Erythroblast (primary cell): ENCODE measurements at regions not wholly inside any gene's neighbourhood (a gene's known extent, or its start where the extent isn't known, plus 50 kb on each side); places are given as distances from the start of the nearest gene placed in this dataset.

Experiments
- GATA1 ChIP-seq: IDR thresholded peaks from 2 replicates; pipeline ENCODE4 v1.6.1; 2011; ENCODE audit warnings: low read depth, mild to moderate bottlenecking, control low read depth, low read length, moderate library complexity
- POLR2A ChIP-seq: IDR thresholded peaks from 2 replicates; pipeline ENCODE4 v1.6.1; 2011; ENCODE audit warnings: mild to moderate bottlenecking, low read length

- TF ChIP-seq POLR2A (no peak), GATA1 (no peak)
These were observed 153.5 kb upstream of the MAF start for GRCh38 chr16:79754081-79754480.
